Amniotic epithelial cell (primary cell): ENCODE measurements at regions not wholly inside any gene's neighbourhood (a gene's known extent, or its start where the extent isn't known, plus 50 kb on each side); places are given as distances from the start of the nearest gene placed in this dataset.
"Not testable (repeated sequence)": the region's sequence is repeated elsewhere in the genome, so short reads cannot be mapped to it uniquely, and the experiment has no call there.

Experiments
- DNase-seq: peaks from one replicate; pipeline ENCODE4 v3.0.0-alpha.2; 2010; ENCODE audit warnings: low read depth

DNA sequence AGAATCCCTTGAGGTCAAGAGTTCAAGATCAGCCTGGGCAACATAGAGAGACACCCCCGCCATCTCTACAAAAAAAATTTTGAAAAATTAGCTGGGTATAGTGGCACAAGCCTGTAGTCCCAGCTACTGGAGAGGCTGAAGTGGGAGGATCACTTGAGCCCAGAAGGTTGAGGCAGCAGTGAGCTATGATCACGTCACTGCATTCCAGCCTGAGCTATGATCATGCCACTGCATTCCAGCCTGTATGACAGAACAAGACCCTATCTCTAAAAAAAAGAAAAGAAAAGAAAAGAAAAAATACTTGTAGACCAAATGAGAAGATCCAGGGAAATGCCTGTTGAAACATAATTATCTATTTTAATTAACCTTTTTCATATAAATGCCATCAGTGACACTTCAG lies 93.8 kb upstream of the MDM1 start:
- peak; percentile 85 for DNase-seq

DNA sequence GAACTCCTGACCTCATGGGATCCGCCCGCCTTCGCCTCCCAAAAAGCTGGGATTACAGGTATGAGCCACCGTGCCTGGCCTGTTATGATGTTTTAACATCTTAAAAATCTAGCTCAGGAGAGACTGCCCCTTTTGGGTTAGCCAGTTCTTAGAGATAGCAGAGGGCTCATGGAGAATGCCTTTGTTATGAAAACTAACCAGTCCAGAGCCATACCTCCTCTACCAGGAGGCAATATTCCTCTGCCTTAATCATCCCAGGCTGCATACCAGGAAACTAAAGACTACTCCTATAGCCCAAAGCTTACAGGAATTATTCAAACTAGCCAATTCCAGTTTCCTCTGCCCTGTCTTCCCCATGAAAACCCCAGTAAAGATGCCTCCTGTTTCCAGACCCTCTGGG lies 96.0 kb upstream of the MDM1 start:
- DNase-seq, result no peak

DNA sequence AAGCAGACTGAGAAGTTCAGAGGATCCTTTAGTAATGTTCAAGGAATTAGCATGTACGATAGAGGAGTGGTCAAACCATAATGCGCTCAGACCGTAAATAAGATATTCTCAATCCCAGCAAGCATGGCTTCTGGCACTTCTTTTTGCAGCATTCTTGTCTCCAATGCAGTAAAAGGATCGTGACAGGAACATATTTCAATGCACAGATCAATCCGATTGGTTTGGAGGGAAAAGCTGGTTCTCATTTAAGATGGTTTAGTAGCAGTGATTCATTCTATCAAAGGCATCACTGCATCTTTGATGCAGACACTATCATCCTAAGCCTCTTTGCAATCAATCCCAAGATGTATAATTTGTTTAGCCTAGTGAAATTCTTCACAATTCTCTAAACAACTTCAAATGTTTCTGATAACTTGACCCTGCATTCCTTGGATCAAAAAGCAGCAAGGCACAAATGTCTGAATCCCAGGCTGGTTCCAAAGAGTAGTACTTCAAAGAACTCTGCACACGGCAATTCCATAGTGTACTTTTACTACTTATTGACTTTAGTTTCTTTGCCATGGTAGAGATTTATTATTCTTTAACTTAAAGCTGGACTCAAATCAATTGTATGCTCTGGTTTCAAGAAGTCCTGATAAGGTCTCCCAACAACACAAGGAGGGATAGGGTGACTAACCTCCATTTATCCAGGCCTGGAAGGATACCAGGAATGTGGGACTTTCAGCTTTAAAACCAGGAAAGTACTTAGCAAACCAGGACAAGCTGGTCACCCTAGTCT lies 96.8 kb upstream of the MDM1 start:
- DNase-seq, result peak; percentile 69

DNA sequence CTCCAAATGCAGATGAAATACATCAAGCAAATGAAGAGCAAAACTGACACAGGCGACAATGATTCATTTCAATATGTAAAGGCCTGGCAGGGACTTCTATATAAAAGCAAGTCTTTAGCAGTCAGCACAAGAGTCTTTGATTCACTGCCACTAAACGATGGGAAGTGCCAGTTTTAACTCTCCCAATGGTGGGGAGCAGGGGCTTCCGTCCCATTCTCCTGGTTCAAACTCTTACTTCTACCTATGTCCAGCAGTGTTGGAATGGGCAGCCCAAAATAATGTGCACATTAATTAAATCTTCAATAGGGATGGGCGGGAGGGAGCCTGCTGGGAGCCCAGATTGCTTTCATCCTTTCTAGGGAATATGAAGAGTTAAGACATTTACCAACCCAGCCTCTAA lies 97.5 kb upstream of the MDM1 start:
- no peak for DNase-seq

DNA sequence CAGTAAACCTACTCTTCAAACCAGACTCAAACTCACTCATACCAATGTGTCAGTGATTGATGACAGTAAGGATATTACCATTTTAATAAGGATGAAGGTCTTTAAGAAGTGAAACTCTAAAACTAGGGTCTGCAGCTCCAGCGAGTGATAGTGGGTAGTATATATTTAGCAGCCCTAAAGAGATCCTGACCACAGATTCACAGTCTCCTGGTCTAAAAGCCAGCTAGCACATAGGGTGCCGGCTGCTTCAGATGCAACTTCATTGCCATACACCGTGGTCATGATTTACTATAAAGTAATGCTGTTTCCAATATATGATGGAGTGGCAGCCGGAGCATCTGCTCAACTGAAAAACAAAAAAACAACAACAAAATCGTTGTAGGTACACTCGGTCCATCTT lies 99.6 kb upstream of the MDM1 start:
- DNase-seq, result no peak

DNA sequence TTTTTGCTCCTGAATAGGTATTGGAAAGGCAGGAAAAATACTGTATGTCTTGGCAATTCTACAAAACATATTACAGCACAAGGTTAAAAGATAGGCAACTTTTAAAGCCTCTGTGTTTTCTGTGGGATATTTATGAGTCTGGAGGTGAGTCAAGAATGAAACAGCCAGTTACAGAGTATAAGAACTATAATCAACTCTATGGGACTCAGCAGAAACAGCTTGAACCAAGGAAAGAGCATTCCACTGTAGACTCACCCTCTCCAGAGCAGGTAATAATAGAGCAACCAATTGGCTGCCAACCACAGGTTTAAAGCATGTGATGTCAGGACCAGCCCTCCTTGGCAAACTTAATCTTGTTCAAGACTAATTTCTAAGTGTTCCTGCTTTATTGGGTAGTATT lies 100.5 kb upstream of the MDM1 start:
- DNase-seq, result peak; percentile 43

DNA sequence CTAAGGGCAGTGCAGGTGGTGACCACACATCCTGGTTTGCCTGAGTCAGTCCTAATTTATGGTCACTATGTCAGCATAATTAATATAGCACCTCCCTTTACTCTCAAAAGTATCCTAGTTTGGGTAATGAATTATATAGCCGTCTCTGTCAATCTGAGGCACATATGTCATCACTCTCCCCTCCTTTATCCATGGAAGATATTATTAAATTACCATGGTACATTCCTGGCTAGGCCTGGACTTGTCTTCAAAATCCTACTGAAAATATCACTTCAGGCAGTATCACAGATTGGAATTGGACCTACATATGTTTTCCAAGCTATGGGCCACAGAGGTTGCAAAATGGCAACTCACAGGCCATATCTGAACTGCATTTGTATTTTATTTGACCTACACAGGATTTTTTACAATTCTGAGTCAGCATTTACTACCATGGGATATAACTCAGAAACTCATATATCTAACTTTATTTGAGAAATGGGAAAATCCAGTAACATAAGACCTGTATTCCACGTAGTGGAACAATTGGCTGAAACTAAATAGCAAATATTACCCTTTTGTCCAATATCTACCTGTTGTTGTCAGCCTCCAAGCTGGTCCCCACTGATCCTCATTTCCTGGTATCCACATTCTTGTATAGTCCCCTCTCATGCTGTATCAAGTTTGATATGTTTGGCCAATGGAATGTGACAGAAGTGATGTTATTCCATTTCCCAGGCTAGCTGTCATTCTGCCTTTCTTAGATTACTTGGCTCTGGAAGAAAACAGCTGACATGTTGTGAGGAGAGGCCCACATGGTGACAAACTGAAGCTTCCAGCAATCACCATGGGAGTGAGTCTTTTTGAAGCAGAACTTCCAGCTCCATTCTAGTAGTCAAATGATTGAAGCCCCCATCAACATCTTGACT lies 102.5 kb upstream of the MDM1 start:
- DNase-seq, result no peak

DNA sequence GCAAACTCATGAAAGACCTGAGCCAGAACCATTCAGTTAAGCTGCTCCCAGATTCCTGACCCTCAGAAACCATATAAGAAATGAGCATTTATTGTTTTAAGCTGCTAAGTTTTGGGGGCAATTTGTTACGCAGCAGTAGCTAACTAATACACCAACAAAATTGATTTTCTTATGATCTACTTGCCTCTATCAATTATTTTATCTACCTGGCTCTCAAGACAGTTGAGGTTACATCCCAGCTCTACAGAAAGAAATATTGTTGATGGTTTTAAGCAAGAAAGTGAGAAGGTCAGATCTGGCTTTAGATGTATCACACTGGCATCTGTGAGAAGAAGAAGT lies 103.1 kb upstream of the MDM1 start:
- no peak for DNase-seq

DNA sequence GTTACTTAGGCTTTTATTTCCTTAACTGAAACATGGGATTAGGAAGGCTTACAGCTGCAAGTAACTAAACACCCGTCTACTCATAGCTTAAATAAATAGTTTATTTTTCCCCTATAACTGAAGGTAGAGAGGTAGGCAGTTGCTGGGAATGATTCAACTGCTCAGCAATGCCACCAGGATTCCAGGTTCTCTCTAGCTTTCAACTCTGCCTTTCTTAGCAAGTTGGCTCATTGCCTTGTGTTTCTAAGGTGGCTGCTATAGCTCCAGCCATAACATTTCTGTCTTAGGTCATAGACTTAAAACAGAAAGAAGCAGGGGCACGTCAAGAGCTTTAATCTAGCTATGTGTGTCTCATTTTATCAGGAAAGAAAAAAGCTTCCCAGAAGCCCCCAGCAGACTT lies 103.7 kb upstream of the MDM1 start:
- peak; percentile 47 for DNase-seq

DNA sequence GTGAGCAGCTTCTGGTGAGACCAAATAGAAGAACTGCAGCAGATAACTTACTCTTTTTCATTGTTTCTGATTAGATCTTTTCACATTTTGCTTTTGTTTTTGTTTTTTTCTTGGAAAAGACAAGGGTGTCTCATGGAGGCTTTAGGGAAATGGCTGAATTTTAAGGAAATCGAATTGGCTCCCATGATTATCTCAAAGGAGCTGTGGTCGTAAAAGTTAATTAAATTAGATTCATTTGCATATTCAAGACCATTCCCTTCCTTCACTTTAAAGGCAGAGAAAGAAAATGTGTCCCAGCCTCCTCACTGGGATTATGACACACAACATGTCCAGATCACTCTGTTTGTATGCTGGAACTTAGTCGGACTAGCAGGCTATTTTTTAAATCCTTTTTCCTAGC lies 106.4 kb upstream of the MDM1 start:
- DNase-seq, result no peak

DNA sequence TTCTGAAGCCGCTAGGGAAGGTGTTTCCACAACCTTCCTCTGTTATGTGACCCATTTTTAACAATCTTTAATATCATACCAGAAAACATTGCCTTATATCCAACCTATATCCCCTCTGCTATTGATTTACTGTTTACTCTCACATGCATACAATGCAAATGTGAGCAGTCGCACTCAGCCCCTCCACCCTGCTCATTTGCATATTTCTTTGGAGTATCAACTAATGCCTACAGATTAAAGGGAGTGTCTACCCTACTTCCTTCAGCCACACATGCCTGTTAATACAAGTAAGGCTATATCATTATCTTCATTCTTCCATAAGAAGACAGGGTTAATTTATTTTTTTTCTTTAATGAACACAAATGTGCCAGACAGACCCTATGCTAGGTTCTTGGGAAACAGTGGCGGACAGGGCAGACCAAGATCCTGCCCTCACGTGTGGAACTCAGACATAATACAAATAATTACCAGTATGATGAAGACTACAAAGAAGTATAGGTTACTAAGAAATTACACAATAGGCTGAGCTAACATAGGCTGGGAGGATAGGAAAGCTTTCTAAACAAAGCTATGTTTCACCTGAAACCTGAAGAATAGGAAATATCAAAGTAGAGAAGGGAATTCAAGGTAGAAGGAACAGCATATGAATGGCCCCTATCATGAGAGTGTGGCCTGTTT lies 107.3 kb upstream of the MDM1 start:
- no peak for DNase-seq

DNA sequence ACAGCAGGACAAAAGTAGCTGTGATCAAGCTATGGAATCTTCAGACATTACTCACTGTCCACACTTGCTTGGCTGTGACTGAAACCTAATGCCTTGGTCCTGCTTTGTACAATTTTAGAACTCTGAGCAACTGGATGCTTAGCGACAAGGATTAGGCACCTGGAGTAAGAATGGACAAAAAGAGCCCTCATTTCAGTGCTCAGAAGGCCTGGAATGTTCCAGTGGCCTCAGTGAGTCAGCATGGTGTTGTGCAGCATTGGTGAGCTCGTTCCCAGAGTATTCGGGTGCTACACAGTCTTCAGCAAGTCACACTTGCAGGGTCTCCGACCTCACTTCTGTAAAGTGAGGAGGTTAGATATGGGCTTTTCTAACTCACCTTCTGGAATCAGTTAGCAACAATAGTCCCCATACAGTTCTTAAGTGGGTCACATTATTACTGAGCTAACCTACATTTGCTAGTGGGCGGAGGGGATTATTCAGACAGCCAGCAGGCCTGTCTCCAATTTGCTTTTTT lies 108.0 kb upstream of the MDM1 start:
- DNase-seq, result peak; percentile 59

DNA sequence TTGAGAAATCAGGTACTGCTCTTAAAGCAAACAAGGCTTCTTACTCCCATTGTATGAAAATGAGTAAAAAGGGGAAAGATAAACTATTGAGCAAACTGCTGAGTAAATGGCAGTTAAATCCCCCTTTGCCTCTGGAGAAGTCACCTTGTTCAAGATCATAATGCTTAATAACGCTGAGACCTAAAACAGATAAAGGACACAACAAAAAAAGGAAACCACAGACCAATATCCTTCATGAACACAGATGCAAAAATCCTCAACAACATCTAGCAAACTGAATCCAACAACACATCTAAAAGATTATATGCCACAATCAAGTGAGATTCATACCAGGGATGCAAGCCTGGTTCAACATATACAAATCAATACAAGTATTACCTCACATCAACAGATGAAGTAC lies 109.0 kb upstream of the MDM1 start:
- no peak for DNase-seq

DNA sequence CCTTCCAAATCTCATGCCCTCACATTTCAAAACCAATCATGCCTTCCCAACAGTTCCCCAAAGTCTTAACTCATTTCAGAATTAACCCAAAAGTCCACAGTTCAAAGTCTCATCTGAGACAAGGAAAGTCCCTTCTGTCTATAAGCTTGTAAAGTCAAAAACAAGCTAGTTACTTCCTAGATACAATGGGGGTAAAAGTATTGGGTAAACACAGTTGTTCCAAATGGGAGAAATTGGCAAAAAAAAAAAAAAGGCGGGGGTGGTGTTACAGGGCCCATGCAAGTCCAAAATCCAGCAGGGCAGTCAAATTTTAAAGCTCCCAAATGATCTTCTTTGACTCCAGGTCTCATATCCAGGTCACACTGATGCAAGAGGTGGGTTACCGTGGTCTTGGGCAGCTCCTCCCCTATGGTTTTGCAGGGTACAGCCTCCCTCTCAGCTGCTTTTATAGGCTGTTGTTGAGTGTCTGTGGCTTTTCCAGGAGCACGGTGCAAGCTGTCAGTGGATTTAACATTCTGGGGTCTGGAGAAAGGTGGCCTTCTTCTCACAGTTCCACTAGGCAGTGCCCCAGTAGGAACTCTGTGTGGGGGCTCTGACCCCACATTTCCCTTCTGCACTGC lies 110.3 kb upstream of the MDM1 start:
- DNase-seq, result not testable (repeated sequence)

DNA sequence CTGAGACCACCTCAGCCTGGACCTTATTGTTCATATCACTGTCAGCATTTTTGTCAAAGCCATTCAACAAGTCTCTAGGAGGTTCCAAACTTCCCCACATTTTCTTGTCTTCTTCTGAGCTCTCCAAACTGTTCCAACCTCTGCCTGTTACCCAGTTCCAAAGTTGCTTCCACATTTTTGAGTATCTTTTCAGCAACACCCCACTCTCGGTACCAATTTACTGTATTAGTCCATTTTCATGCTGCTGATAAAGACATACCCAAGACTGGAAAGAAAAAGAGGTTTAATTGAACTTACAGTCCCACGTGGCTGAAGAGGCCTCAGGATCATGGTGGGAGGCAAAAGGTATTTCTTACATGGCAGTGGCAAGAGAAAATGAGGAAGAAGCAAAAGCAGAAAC lies 111.5 kb upstream of the MDM1 start:
- DNase-seq, result not testable (repeated sequence)

DNA sequence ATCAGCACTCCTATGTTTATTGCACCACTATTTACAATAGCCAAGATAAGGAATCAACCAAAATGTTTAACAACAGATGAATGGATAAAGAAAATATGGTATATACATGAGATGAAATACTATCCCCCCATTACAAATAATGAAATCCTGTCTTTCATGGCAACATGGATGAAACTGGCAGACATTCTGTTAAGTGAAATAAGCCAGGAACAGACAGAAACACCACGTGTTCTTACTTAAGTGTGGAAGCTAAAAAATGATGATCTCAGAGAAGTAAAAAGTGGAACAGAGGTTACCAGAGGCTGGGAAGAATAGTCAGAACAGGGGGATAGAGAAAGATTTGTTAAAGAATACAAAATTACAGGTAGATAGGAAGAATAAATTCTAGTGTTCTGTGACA lies 113.7 kb upstream of the MDM1 start:
- DNase-seq, result peak; percentile 71

DNA sequence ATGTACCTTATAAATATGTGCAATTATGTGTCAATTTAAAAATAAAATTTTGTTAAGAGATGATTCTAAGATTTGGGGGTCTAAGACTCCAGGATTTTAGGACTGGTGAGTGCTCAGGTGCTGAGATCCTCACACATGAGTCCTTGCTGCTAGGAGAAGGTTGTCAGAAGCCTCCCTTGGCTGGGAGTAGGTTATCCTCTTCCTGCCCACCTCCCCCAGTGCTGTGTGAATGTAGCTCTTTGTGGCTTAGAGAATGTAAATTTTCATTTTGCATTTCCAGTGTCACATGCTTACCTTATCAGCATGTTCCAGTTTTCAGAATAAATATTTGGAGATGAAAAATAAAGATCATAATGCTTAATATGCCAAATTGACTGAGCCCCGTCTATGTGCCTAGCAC lies 114.2 kb upstream of the MDM1 start:
- no peak for DNase-seq

DNA sequence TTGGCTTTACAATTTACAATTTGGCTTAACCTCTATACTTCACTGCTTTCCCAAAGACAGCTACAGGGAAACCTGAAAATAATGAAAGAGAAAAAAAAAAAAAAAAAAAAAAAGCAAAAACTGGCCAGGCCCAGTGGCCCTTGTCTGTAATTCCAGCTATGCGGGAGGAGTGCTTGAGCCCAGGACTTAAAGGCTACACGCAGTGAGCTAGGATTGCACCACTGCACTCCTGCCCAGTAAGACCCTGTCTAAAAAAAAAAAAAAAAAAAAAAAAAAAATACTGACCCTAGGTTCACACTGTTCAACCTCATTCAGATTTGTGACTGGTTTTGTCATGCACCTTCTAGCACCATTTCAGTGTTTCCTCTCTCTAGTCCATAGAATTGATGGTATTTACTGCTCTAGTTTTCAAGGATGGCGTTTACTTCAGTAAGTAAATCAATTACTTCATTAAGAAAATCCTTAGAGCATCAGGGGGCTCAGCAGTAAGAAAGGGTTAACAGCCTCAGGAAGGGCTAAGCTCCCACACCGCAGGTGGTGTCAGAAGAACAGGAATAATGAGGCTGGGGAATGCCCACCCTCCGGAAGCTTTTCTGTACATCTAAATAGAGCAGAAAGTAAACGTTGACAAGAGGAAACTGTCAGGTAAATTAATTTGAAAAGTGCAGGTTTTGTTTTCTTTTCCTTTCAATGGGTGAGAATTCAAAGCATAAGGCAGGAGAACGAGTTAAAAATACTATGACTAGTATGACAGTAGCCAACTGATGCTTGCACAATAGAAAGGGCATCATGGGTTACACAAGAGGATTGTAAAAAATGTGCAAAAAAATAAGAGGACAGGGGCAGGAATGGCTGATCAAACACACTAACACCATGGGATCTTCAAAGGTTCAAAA lies 115.0 kb upstream of the MDM1 start:
- peak; percentile 66 for DNase-seq

DNA sequence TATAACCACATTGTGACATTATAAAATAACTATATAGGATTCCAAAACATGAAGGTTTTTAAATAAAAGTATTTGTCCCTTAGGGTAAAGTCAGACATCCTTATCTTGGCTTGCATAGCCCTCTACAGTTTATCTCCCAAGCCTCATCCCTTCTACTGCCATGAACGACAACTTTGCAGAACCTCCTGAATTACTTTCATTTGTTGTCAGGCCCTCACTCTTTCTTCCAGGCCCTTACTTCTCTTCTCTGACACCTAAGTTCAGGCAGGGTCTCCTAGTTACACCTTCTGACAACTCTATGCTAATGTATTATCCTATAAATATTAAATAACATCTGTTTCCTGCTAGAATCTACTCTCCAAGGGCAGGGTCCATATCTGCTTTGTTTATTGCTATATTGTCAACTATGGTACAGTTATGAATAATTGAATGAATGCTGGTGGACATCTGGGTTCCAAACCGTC lies 115.7 kb upstream of the MDM1 start:
- no peak for DNase-seq

DNA sequence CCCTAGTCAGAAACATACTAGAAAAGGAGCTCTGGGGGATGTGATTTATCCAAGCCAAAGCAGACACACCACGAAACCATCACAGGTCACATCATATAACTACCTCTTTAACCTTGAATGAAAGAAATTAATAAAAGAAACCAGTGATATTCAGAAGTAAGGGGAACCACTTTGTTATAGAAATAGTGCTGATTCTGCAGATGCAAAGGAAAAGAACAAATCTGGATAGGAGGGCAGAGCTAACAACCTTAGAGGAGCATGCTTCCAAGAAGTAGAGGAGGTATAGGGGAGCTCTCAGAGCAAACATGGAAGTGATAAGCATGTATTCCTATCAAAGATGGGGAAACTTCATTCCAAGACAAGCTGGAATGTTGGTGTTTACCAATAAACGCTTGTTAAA lies 117.0 kb upstream of the MDM1 start:
- DNase-seq, result no peak

DNA sequence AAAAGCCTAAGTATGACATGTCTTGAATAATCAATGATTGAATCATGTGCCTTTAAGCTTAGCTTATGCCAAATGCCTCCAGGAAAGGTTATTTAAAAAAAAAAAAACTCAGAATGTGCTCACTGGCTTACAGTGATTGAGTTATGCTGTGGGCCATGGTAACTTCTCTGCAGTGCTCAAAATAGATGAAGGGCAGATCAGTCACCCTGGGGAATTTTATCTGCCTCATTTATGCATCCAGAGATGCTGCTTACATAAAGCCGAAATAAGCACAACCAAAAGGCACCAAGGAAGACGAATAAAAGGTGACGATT lies 118.7 kb upstream of the MDM1 start:
- DNase-seq, result no peak
